CD4-positive, alpha-beta memory T cell (primary cell): ENCODE measurements at regions not wholly inside any gene's neighbourhood (a gene's known extent, or its start where the extent isn't known, plus 50 kb on each side); places are given as distances from the start of the nearest gene placed in this dataset.

ENCODE experiments used
- CTCF ChIA-PET: fragments of 350-600 bp; sonication (Branson Sonifier 250); formaldehyde crosslinking; loops from one replicate; lab custom pipeline; 2021; ENCODE audit warnings: inconsistent platforms; ENCODE audit not compliant: partially characterized antibody; lab: Charles Lee
- POLR2A ChIA-PET: fragments of 350-600 bp; sonication (Branson Sonifier 250); formaldehyde crosslinking; loops from one replicate; lab custom pipeline; 2021; ENCODE audit not compliant: partially characterized antibody; lab: Charles Lee
- DNase-seq, 5 donors: peaks; one replicate each; pipeline versions ENCODE4 v3.0.0 to v3.0.0-alpha.2; 2020 to 2022; ENCODE audit warnings: mixed read lengths in 1 of 5
- H3K27ac ChIP-seq: one replicate; pipeline ENCODE4 v1.7.0; 2013; ENCODE audit warnings: low read depth, low read length
- H3K27me3 ChIP-seq: 2 replicates; pipeline ENCODE4 v1.7.0; 2013; ENCODE audit warnings: mild to moderate bottlenecking, low read length, moderate library complexity; ENCODE audit not compliant: insufficient read depth
- H3K36me3 ChIP-seq: 2 replicates; pipeline ENCODE4 v1.7.0; 2013; ENCODE audit warnings: mild to moderate bottlenecking, low read length, moderate library complexity; ENCODE audit not compliant: insufficient read depth
- H3K4me1 ChIP-seq: 2 replicates; pipeline ENCODE4 v1.7.0; 2013; ENCODE audit warnings: mild to moderate bottlenecking, low read length, moderate library complexity; ENCODE audit not compliant: insufficient read depth
- H3K4me3 ChIP-seq, 2 donors: one replicate each; pipeline ENCODE4 v1.7.0; 2013; ENCODE audit warnings: low read length in 2 of 2, mild to moderate bottlenecking in 1 of 2
- H3K9me3 ChIP-seq, 2 donors: one replicate each; pipeline ENCODE4 v1.7.0; 2013; ENCODE audit warnings: low read length in 2 of 2, control low read depth in 1 of 2; ENCODE audit not compliant: control insufficient read depth in 1 of 2
- H3K27ac Mint-ChIP-seq, 7 donors: one replicate each; pipeline ENCODE4 v1.8.0; 2020 to 2021; ENCODE audit warnings: mixed read lengths in 7 of 7, mild to moderate bottlenecking in 6 of 7, inconsistent platforms in 3 of 7, moderate library complexity in 3 of 7
- H3K27me3 Mint-ChIP-seq, 2 donors: one replicate each; pipeline ENCODE4 v1.8.0; 2020 to 2021; ENCODE audit warnings: mixed read lengths in 2 of 2
- H3K36me3 Mint-ChIP-seq, 2 donors: one replicate each; pipeline ENCODE4 v1.8.0; 2020 to 2021; ENCODE audit warnings: mixed read lengths in 2 of 2, inconsistent platforms in 1 of 2, mild to moderate bottlenecking in 1 of 2
- H3K4me1 Mint-ChIP-seq, 4 donors: one replicate each; pipeline ENCODE4 v1.8.0; 2020 to 2021; ENCODE audit warnings: mixed read lengths in 4 of 4, mild to moderate bottlenecking in 1 of 4
- H3K4me3 Mint-ChIP-seq, 8 donors: one replicate each; pipeline ENCODE4 v1.8.0; 2020 to 2021; ENCODE audit warnings: mixed read lengths in 8 of 8, mild to moderate bottlenecking in 7 of 8, moderate library complexity in 6 of 8, inconsistent platforms in 3 of 8
- H3K9me3 Mint-ChIP-seq, 8 donors: one replicate each; pipeline ENCODE4 v1.8.0; 2020 to 2021; ENCODE audit warnings: mixed read lengths in 8 of 8, mild to moderate bottlenecking in 5 of 8, inconsistent platforms in 3 of 8, moderate library complexity in 1 of 8
- intact Hi-C: fragments of 100-400 bp; cut with micrococcal nuclease; formaldehyde crosslinking; loops from one replicate; pipeline ENCODE4 v1.15.1; 2023

GRCh38 chr15:39313881-39314280 lies 267.0 kb upstream of the THBS1 start:
- H3K9me3 Mint-ChIP-seq: peaks cover 0 to 4% (median 0%) of the 10 kb centered on the region in 8 donors
- no peak overlapping the region for H3K27ac ChIP-seq
- no peaks in the 10 kb centered on the region for H3K27me3 ChIP-seq
- H3K4me3 Mint-ChIP-seq: no peak overlapping the region
- no peak for DNase-seq
- no peaks in the 10 kb centered on the region for H3K36me3 Mint-ChIP-seq
- no peaks in the 10 kb centered on the region for H3K9me3 ChIP-seq
- H3K4me1 Mint-ChIP-seq: no peaks in the 10 kb centered on the region
- H3K36me3 ChIP-seq: no peaks in the 10 kb centered on the region
- no peaks in the 10 kb centered on the region for H3K4me1 ChIP-seq
- ChIA-PET POLR2A (no interaction called here), CTCF (interaction anchor here (0.9 kb wide), 1 partner anchor 12 kb away, joined by 3 read pairs; no protein-coding TSS in a partner anchor)
- H3K27ac Mint-ChIP-seq: no peak overlapping the region
- intact Hi-C loops: no loop called here
- H3K27me3 Mint-ChIP-seq: peaks cover 1 to 8% of the 10 kb centered on the region in 2 donors
- no peak overlapping the region for H3K4me3 ChIP-seq

GRCh38 chr15:39315206-39315850 lies 265.6 kb upstream of the THBS1 start:
- POLR2A ChIA-PET: no interaction called here
- no peaks in the 10 kb centered on the region for H3K36me3 ChIP-seq
- peaks cover 0 to 2% of the 10 kb centered on the region in 2 donors for H3K9me3 ChIP-seq
- H3K27ac Mint-ChIP-seq: no peak overlapping the region
- no peak overlapping the region for H3K4me3 ChIP-seq
- peaks cover 1 to 6% of the 10 kb centered on the region in 2 donors for H3K27me3 Mint-ChIP-seq
- CTCF ChIA-PET: no interaction called here
- no peak overlapping the region for H3K4me3 Mint-ChIP-seq
- DNase-seq: no peak
- no peak overlapping the region for H3K27ac ChIP-seq
- H3K9me3 Mint-ChIP-seq: peaks cover 0 to 6% (median 4%) of the 10 kb centered on the region in 8 donors
- no peaks in the 10 kb centered on the region for H3K4me1 ChIP-seq
- H3K36me3 Mint-ChIP-seq: no peaks in the 10 kb centered on the region
- intact Hi-C loops: no loop called here
- H3K27me3 ChIP-seq: no peaks in the 10 kb centered on the region
- H3K4me1 Mint-ChIP-seq: no peaks in the 10 kb centered on the region

- no peak overlapping the region for H3K4me3 ChIP-seq
These were observed 263.7 kb upstream of the THBS1 start for GRCh38 chr15:39317225-39317624.

GRCh38 chr15:39318231-39318630 lies 262.6 kb upstream of the THBS1 start:
- Histone ChIP-seq H3K9me3 (peaks cover 0 to 9% of the 10 kb centered on the region in 2 donors), H3K27ac (no peak overlapping the region), H3K36me3 (no peaks in the 10 kb centered on the region), H3K4me3 (no peak overlapping the region), H3K4me1 (no peaks in the 10 kb centered on the region), H3K27me3 (no peaks in the 10 kb centered on the region)
- ChIA-PET POLR2A (no interaction called here), CTCF (no interaction called here)
- no peaks in the 10 kb centered on the region for H3K36me3 Mint-ChIP-seq
- no peaks in the 10 kb centered on the region for H3K4me1 Mint-ChIP-seq
- H3K4me3 Mint-ChIP-seq: no peak overlapping the region
- H3K27me3 Mint-ChIP-seq: peaks cover 1 to 5% of the 10 kb centered on the region in 2 donors
- DNase-seq: no peak
- peaks cover 0 to 20% (median 6%) of the 10 kb centered on the region in 8 donors for H3K9me3 Mint-ChIP-seq
- intact Hi-C loops: no loop called here
- H3K27ac Mint-ChIP-seq: no peak overlapping the region

More at GRCh38 chr15:39317225-39317624, 263.7 kb upstream of the THBS1 start:
- Mint-ChIP-seq H3K4me1 (no peaks in the 10 kb centered on the region), H3K27me3 (peaks cover 1 to 5% of the 10 kb centered on the region in 2 donors), H3K27ac (no peak overlapping the region), H3K9me3 (peaks cover 0 to 20% (median 6%) of the 10 kb centered on the region in 8 donors), H3K4me3 (no peak overlapping the region), H3K36me3 (no peaks in the 10 kb centered on the region)
- Histone ChIP-seq H3K27ac (no peak overlapping the region), H3K4me1 (no peaks in the 10 kb centered on the region), H3K36me3 (no peaks in the 10 kb centered on the region), H3K27me3 (no peaks in the 10 kb centered on the region), H3K9me3 (peaks cover 0 to 9% of the 10 kb centered on the region in 2 donors)
- ChIA-PET CTCF (no interaction called here), POLR2A (no interaction called here)
- DNase-seq: no peak
- intact Hi-C loops: no loop called here

GRCh38 chr15:39320355-39320754 lies 260.5 kb upstream of the THBS1 start:
- H3K4me1 Mint-ChIP-seq: no peaks in the 10 kb centered on the region
- intact Hi-C loops: no loop called here
- Histone ChIP-seq H3K9me3 (peaks cover 0 to 9% of the 10 kb centered on the region in 2 donors), H3K36me3 (no peaks in the 10 kb centered on the region), H3K4me1 (no peaks in the 10 kb centered on the region), H3K4me3 (no peak overlapping the region), H3K27ac (no peak overlapping the region), H3K27me3 (no peaks in the 10 kb centered on the region)
- CTCF ChIA-PET: no interaction called here
- POLR2A ChIA-PET: no interaction called here
- peaks cover 0 to 20% (median 6%) of the 10 kb centered on the region in 8 donors for H3K9me3 Mint-ChIP-seq
- H3K36me3 Mint-ChIP-seq: no peaks in the 10 kb centered on the region
- no peak overlapping the region for H3K27ac Mint-ChIP-seq
- H3K27me3 Mint-ChIP-seq: peaks cover under 1 to 1% of the 10 kb centered on the region in 2 donors
- H3K4me3 Mint-ChIP-seq: no peak overlapping the region
- no peak for DNase-seq

- Histone ChIP-seq H3K9me3 (peaks cover 0 to 9% of the 10 kb centered on the region in 2 donors), H3K27ac (no peak overlapping the region), H3K27me3 (no peaks in the 10 kb centered on the region), H3K4me1 (no peaks in the 10 kb centered on the region), H3K4me3 (no peak overlapping the region), H3K36me3 (no peaks in the 10 kb centered on the region)
- CTCF ChIA-PET: no interaction called here
- H3K4me1 Mint-ChIP-seq: no peaks in the 10 kb centered on the region
- DNase-seq: no peak
- H3K27ac Mint-ChIP-seq: no peak overlapping the region
- peaks cover 1 to 4% of the 10 kb centered on the region in 2 donors for H3K27me3 Mint-ChIP-seq
- intact Hi-C loops: no loop called here
- POLR2A ChIA-PET: no interaction called here
- H3K36me3 Mint-ChIP-seq: no peaks in the 10 kb centered on the region
- H3K9me3 Mint-ChIP-seq: peaks cover 0 to 20% (median 6%) of the 10 kb centered on the region in 8 donors
- no peak overlapping the region for H3K4me3 Mint-ChIP-seq
These were observed 260.0 kb upstream of the THBS1 start for GRCh38 chr15:39320886-39321285.

- Histone ChIP-seq H3K4me3 (no peak overlapping the region), H3K36me3 (no peaks in the 10 kb centered on the region), H3K9me3 (peaks cover 0 to 9% of the 10 kb centered on the region in 2 donors), H3K27ac (no peak overlapping the region), H3K27me3 (no peaks in the 10 kb centered on the region), H3K4me1 (no peaks in the 10 kb centered on the region)
- H3K4me3 Mint-ChIP-seq: no peak overlapping the region
- no peak overlapping the region for H3K27ac Mint-ChIP-seq
- H3K9me3 Mint-ChIP-seq: peaks cover 0 to 20% (median 6%) of the 10 kb centered on the region in 8 donors
- CTCF ChIA-PET: no interaction called here
- intact Hi-C loops: no loop called here
- no peaks in the 10 kb centered on the region for H3K36me3 Mint-ChIP-seq
- POLR2A ChIA-PET: no interaction called here
- H3K4me1 Mint-ChIP-seq: no peaks in the 10 kb centered on the region
- H3K27me3 Mint-ChIP-seq: peaks cover 3 to 10% of the 10 kb centered on the region in 2 donors
- DNase-seq: no peak
These were observed 258.9 kb upstream of the THBS1 start for GRCh38 chr15:39321977-39322376.
